ENCODE measurements at regions not wholly inside any gene's neighbourhood (a gene's known extent, or its start where the extent isn't known, plus 50 kb on each side); places are given as distances from the start of the nearest gene placed in this dataset.

DNA sequence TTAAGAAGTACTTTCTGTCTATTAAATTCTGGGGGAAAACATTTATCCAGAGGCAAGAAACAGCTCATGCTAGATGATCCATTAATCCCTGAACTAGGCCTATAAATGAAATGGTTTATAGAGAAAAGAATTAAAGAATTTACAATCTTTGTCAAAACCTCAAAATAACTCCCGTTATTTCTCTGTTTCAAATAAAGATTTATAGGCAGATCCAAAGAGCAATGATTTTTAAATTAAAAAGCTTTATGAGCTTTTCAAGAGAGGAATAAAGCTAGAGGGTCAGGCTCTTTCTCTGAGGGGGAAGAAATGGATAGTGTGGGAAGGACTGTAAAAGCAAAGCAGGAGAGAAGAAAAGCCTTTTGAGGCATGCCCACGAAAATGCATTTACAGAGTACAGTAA lies 82.5 kb upstream of the OGFRL1 start:
- TF ChIP-seq, protein P1, sequence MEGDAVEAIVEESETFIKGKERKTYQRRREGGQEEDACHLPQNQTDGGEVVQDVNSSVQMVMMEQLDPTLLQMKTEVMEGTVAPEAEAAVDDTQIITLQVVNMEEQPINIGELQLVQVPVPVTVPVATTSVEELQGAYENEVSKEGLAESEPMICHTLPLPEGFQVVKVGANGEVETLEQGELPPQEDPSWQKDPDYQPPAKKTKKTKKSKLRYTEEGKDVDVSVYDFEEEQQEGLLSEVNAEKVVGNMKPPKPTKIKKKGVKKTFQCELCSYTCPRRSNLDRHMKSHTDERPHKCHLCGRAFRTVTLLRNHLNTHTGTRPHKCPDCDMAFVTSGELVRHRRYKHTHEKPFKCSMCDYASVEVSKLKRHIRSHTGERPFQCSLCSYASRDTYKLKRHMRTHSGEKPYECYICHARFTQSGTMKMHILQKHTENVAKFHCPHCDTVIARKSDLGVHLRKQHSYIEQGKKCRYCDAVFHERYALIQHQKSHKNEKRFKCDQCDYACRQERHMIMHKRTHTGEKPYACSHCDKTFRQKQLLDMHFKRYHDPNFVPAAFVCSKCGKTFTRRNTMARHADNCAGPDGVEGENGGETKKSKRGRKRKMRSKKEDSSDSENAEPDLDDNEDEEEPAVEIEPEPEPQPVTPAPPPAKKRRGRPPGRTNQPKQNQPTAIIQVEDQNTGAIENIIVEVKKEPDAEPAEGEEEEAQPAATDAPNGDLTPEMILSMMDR (IDR thresholded peaks at IDR 0.05; ENCODE audit: insufficient read depth, low read length) = no peak
- H3K4me3 ChIP-seq (ENCODE audit: low read depth, low read length) = no peak overlapping the region
- DNase-seq (ENCODE audit: low read depth) = no peak

DNA sequence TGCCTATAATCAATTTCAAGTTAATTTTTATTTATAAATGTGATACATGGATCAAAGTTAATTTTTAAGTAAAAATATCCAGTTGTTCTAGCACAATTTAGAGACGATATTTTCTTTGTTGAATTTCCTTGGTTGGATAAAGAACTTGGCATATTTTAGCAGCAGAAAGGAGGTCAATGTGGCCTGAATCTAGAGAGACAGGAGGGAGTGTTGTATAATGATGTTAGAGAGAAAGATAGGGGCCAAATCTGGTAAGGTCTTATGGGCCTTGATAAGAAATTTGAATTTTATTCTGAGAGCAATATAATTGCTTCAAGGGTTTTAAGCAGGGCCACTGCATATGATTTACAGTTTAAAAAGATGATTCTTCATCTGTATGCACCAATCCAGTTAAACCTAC lies 79.4 kb upstream of the OGFRL1 start:
- TF ChIP-seq, protein P1 (IDR thresholded peaks at IDR 0.05; ENCODE audit: insufficient read depth, low read length) = no peak
- no peak for DNase-seq (ENCODE audit: low read depth)

GRCh38 chr6:71209626-71210025 lies 79.0 kb upstream of the OGFRL1 start:
- no peak overlapping the region for H3K4me3 ChIP-seq (ENCODE audit: low read depth, low read length)
- TF ChIP-seq, protein P1 (IDR thresholded peaks at IDR 0.05; ENCODE audit: insufficient read depth, low read length) = no peak
- DNase-seq (ENCODE audit: low read depth) = no peak

More for the DNA sequence above, 79.4 kb upstream of the OGFRL1 start:
- H3K4me3 ChIP-seq (ENCODE audit: low read depth, low read length) = no peak overlapping the region

- H3K4me3 ChIP-seq (ENCODE audit: low read depth, low read length) = no peak overlapping the region
- DNase-seq (ENCODE audit: low read depth) = no peak
- TF ChIP-seq, protein P1 (IDR thresholded peaks at IDR 0.05; ENCODE audit: insufficient read depth, low read length) = no peak
Measured at GRCh38 chr6:71211799-71212198, 76.8 kb upstream of the OGFRL1 start.

- DNase-seq (ENCODE audit: low read depth) = no peak
- TF ChIP-seq, protein P1 (IDR thresholded peaks at IDR 0.05; ENCODE audit: insufficient read depth, low read length) = no peak
Measured at GRCh38 chr6:71220466-71220865, 68.1 kb upstream of the OGFRL1 start.

GRCh38 chr6:71222671-71223070 lies 65.9 kb upstream of the OGFRL1 start:
- TF ChIP-seq, protein P1 (IDR thresholded peaks at IDR 0.05; ENCODE audit: insufficient read depth, low read length) = no peak
- DNase-seq (ENCODE audit: low read depth) = no peak
- H3K4me3 ChIP-seq (ENCODE audit: low read depth, low read length) = no peak overlapping the region

More at GRCh38 chr6:71220466-71220865, 68.1 kb upstream of the OGFRL1 start:
- no peak overlapping the region for H3K4me3 ChIP-seq (ENCODE audit: low read depth, low read length)

GRCh38 chr6:71224011-71224410 lies 64.6 kb upstream of the OGFRL1 start:
- no peak for DNase-seq (ENCODE audit: low read depth)
- no peak overlapping the region for H3K4me3 ChIP-seq (ENCODE audit: low read depth, low read length)
- TF ChIP-seq, protein P1 (IDR thresholded peaks at IDR 0.05; ENCODE audit: insufficient read depth, low read length) = no peak
